ENCODE measurements at regions not wholly inside any gene's neighbourhood (a gene's known extent, or its start where the extent isn't known, plus 50 kb on each side); places are given as distances from the start of the nearest gene placed in this dataset.

- H3K4me1 Mint-ChIP-seq (ENCODE audit: low read depth, unreplicated experiment) = no peaks in the 10 kb centered on the region
- H3K4me3 Mint-ChIP-seq (ENCODE audit: unreplicated experiment) = no peak overlapping the region
- H3K27ac Mint-ChIP-seq (ENCODE audit: unreplicated experiment) = no peak overlapping the region
- no peak for TF ChIP-seq CTCF (IDR thresholded peaks at IDR 0.05; ENCODE audit: partially characterized antibody, unreplicated experiment)
- no peaks in the 10 kb centered on the region for H3K9me3 Mint-ChIP-seq (ENCODE audit: unreplicated experiment)
- DNase-seq = no peak
- H3K36me3 Mint-ChIP-seq (ENCODE audit: unreplicated experiment) = no peaks in the 10 kb centered on the region
- no peaks in the 10 kb centered on the region for H3K27me3 Mint-ChIP-seq (ENCODE audit: unreplicated experiment)
Measured at GRCh38 chr21:28250946-28251345, 741.7 kb downstream of the LTN1 start.

GRCh38 chr21:28247454-28248020, 745.1 kb downstream of the LTN1 start:
- Mint-ChIP-seq H3K27ac (ENCODE audit: unreplicated experiment) (no peak overlapping the region), H3K36me3 (ENCODE audit: unreplicated experiment) (no peaks in the 10 kb centered on the region), H3K27me3 (ENCODE audit: unreplicated experiment) (no peaks in the 10 kb centered on the region), H3K4me1 (ENCODE audit: low read depth, unreplicated experiment) (peaks cover under 1% of the 10 kb centered on the region), H3K9me3 (ENCODE audit: unreplicated experiment) (peaks cover 2% of the 10 kb centered on the region), H3K4me3 (ENCODE audit: unreplicated experiment) (no peak overlapping the region)
- no peak for DNase-seq
- TF ChIP-seq CTCF (IDR thresholded peaks at IDR 0.05; ENCODE audit: partially characterized antibody, unreplicated experiment) = no peak

- Mint-ChIP-seq H3K4me3 (ENCODE audit: unreplicated experiment) (no peak overlapping the region), H3K4me1 (ENCODE audit: low read depth, unreplicated experiment) (peaks cover 13% of the 10 kb centered on the region), H3K27ac (ENCODE audit: unreplicated experiment) (no peak overlapping the region), H3K27me3 (ENCODE audit: unreplicated experiment) (no peaks in the 10 kb centered on the region), H3K9me3 (ENCODE audit: unreplicated experiment) (no peaks in the 10 kb centered on the region), H3K36me3 (ENCODE audit: unreplicated experiment) (no peaks in the 10 kb centered on the region)
- TF ChIP-seq CTCF (IDR thresholded peaks at IDR 0.05; ENCODE audit: partially characterized antibody, unreplicated experiment) = no peak
- no peak for DNase-seq
Measured at GRCh38 chr21:28240586-28240985, 752.1 kb downstream of the LTN1 start.

GRCh38 chr21:28239340-28239739, 753.3 kb downstream of the LTN1 start:
- no peak overlapping the region for H3K4me3 Mint-ChIP-seq (ENCODE audit: unreplicated experiment)
- TF ChIP-seq CTCF (IDR thresholded peaks at IDR 0.05; ENCODE audit: partially characterized antibody, unreplicated experiment) = no peak
- no peaks in the 10 kb centered on the region for H3K36me3 Mint-ChIP-seq (ENCODE audit: unreplicated experiment)
- no peaks in the 10 kb centered on the region for H3K27me3 Mint-ChIP-seq (ENCODE audit: unreplicated experiment)
- DNase-seq = no peak
- peaks cover 13% of the 10 kb centered on the region for H3K4me1 Mint-ChIP-seq (ENCODE audit: low read depth, unreplicated experiment)
- H3K9me3 Mint-ChIP-seq (ENCODE audit: unreplicated experiment) = no peaks in the 10 kb centered on the region
- no peak overlapping the region for H3K27ac Mint-ChIP-seq (ENCODE audit: unreplicated experiment)

GRCh38 chr21:28237661-28238060, 755.0 kb downstream of the LTN1 start:
- H3K36me3 Mint-ChIP-seq (ENCODE audit: unreplicated experiment) = no peaks in the 10 kb centered on the region
- no peak overlapping the region for H3K4me3 Mint-ChIP-seq (ENCODE audit: unreplicated experiment)
- TF ChIP-seq CTCF (IDR thresholded peaks at IDR 0.05; ENCODE audit: partially characterized antibody, unreplicated experiment) = no peak
- peaks cover 13% of the 10 kb centered on the region for H3K4me1 Mint-ChIP-seq (ENCODE audit: low read depth, unreplicated experiment)
- H3K27ac Mint-ChIP-seq (ENCODE audit: unreplicated experiment) = no peak overlapping the region
- no peaks in the 10 kb centered on the region for H3K9me3 Mint-ChIP-seq (ENCODE audit: unreplicated experiment)
- no peak for DNase-seq
- no peaks in the 10 kb centered on the region for H3K27me3 Mint-ChIP-seq (ENCODE audit: unreplicated experiment)
